Right cardiac atrium (tissue), 5 donors: ENCODE measurements at regions not wholly inside any gene's neighbourhood (a gene's known extent, or its start where the extent isn't known, plus 50 kb on each side); places are given as distances from the start of the nearest gene placed in this dataset.

Source experiments
- ATAC-seq, 2 donors: fragments of 200-7000 bp; cut with Tn5 transposase; one replicate each; pipeline versions ENCODE4 v1.8.0 to v1.9.1; 2020; ENCODE audit warnings: moderate library complexity in 2 of 2, mild to moderate bottlenecking in 1 of 2
- DNase-seq, 3 donors: peaks; one replicate each; pipeline ENCODE4 v3.0.0-alpha.2; 2020
- H3K27ac ChIP-seq: one replicate; pipeline ENCODE4 v1.5.1; 2013; ENCODE audit warnings: mild to moderate bottlenecking, low read length, control low read depth, moderate library complexity
- H3K27me3 ChIP-seq: one replicate; pipeline ENCODE4 v1.6.1; 2013; ENCODE audit not compliant: control insufficient read depth, insufficient read depth
- H3K4me1 ChIP-seq: one replicate; pipeline ENCODE4 v1.6.1; 2013; ENCODE audit warnings: low read length; ENCODE audit not compliant: control insufficient read depth, insufficient read depth
- H3K4me3 ChIP-seq: one replicate; pipeline ENCODE4 v1.5.1; 2013; ENCODE audit warnings: low read length, control low read depth
- H3K9me3 ChIP-seq: one replicate; pipeline ENCODE4 v1.6.1; 2013; ENCODE audit warnings: low read length; ENCODE audit not compliant: control insufficient read depth
- WGBS: extraction: QIAGEN DNeasy Blood & Tissue Kit; methylation state at CpG from one replicate; pipeline ENCODE4 v1.1.7; 2013; 5-methylcytosine and 5-hydroxymethylcytosine counted together
- intact Hi-C, 4 donors: fragments of 100-400 bp; cut with DNase I; formaldehyde crosslinking; loops; one replicate each; pipeline versions ENCODE4 v1.11.0 to v1.14.0; 2022 to 2023
- donor health status: healthy with polysubstance abuse.
- donor health status: DM: no; HTN: yes; CAD: no.
- donor health status: DM: no; HTN: no; CAD: no.
- donor health status: DM: no; HTN: yes; CAD: no; lungs with severe emphysema.
- donor health status: DM: yes; HTN: yes; CAD: no.

GRCh38 chr13:111864566-111864965 lies 202.4 kb upstream of the SOX1 start:
- WGBS, result 90% methylated on average over 12 of the region's 12 CpGs
- DNase-seq (no peak), ATAC-seq (no peak)

GRCh38 chr13:111865046-111865445 lies 201.9 kb upstream of the SOX1 start:
- intact Hi-C loops, result no loop called here
- Histone ChIP-seq H3K4me1 (no peaks in the 10 kb centered on the region), H3K4me3 (no peak overlapping the region), H3K27me3 (no peaks in the 10 kb centered on the region), H3K27ac (no peak overlapping the region), H3K9me3 (no peaks in the 10 kb centered on the region)
- 54% methylated on average over 7 of the region's 7 CpGs for WGBS
- DNase-seq, result no peak
- ATAC-seq, result no peak

More at GRCh38 chr13:111864566-111864965, 202.4 kb upstream of the SOX1 start:
- no peak overlapping the region for H3K4me3 ChIP-seq
- no peaks in the 10 kb centered on the region for H3K4me1 ChIP-seq
- H3K27me3 ChIP-seq, result no peaks in the 10 kb centered on the region
- intact Hi-C loops, result no loop called here
- no peak overlapping the region for H3K27ac ChIP-seq
- H3K9me3 ChIP-seq, result no peaks in the 10 kb centered on the region

GRCh38 chr13:111865826-111866225 lies 201.1 kb upstream of the SOX1 start:
- no peak for DNase-seq

GRCh38 chr13:111866731-111867245 lies 200.2 kb upstream of the SOX1 start:
- WGBS, result 88% methylated on average over 11 of the region's 11 CpGs
- Histone ChIP-seq H3K4me1 (no peaks in the 10 kb centered on the region), H3K4me3 (no peak overlapping the region), H3K9me3 (no peaks in the 10 kb centered on the region), H3K27ac (no peak overlapping the region), H3K27me3 (no peaks in the 10 kb centered on the region)
- ATAC-seq (no peak), DNase-seq (no peak)
- intact Hi-C loops, result no loop called here

More at GRCh38 chr13:111865826-111866225, 201.1 kb upstream of the SOX1 start:
- no peaks in the 10 kb centered on the region for H3K9me3 ChIP-seq
- no peak overlapping the region for H3K4me3 ChIP-seq
- H3K4me1 ChIP-seq, result no peaks in the 10 kb centered on the region
- intact Hi-C loops, result no loop called here
- 80% methylated on average over 8 of the region's 8 CpGs for WGBS
- no peaks in the 10 kb centered on the region for H3K27me3 ChIP-seq
- ATAC-seq, result no peak
- no peak overlapping the region for H3K27ac ChIP-seq

- Histone ChIP-seq H3K27ac (no peak overlapping the region), H3K27me3 (no peaks in the 10 kb centered on the region), H3K4me3 (no peak overlapping the region), H3K9me3 (no peaks in the 10 kb centered on the region), H3K4me1 (no peaks in the 10 kb centered on the region)
- no peak for ATAC-seq
- WGBS, result 71% methylated on average over 1 of the region's 1 CpG
- intact Hi-C loops, result no loop called here
- DNase-seq, result no peak
These were observed 199.3 kb upstream of the SOX1 start for GRCh38 chr13:111867657-111868056.

- 89% methylated on average over 3 of the region's 3 CpGs for WGBS
- Histone ChIP-seq H3K4me3 (no peak overlapping the region), H3K27ac (no peak overlapping the region), H3K9me3 (no peaks in the 10 kb centered on the region), H3K27me3 (no peaks in the 10 kb centered on the region), H3K4me1 (no peaks in the 10 kb centered on the region)
- DNase-seq (no peak), ATAC-seq (no peak)
- intact Hi-C loops, result no loop called here
These were observed 198.2 kb upstream of the SOX1 start for GRCh38 chr13:111868716-111869115.

- no peak for ATAC-seq
- Histone ChIP-seq H3K4me3 (no peak overlapping the region), H3K27me3 (no peaks in the 10 kb centered on the region), H3K9me3 (no peaks in the 10 kb centered on the region), H3K27ac (no peak overlapping the region), H3K4me1 (no peaks in the 10 kb centered on the region)
- intact Hi-C loops, result no loop called here
- DNase-seq, result no peak
- WGBS, result 83% methylated on average over 12 of the region's 12 CpGs
These were observed 194.3 kb upstream of the SOX1 start for GRCh38 chr13:111872475-111873150.

GRCh38 chr13:111873676-111874178 lies 193.2 kb upstream of the SOX1 start:
- DNase-seq, result no peak
- no peak for ATAC-seq
- no peak overlapping the region for H3K4me3 ChIP-seq
- no peaks in the 10 kb centered on the region for H3K9me3 ChIP-seq
- intact Hi-C loops, result no loop called here
- H3K4me1 ChIP-seq, result no peaks in the 10 kb centered on the region
- no peaks in the 10 kb centered on the region for H3K27me3 ChIP-seq
- no peak overlapping the region for H3K27ac ChIP-seq
- 94% methylated on average over 8 of the region's 8 CpGs for WGBS

- no peaks in the 10 kb centered on the region for H3K27me3 ChIP-seq
- intact Hi-C loops, result no loop called here
These were observed 192.0 kb upstream of the SOX1 start for GRCh38 chr13:111874981-111875380.

GRCh38 chr13:111875915-111876314 lies 191.0 kb upstream of the SOX1 start:
- WGBS, result 76% methylated on average over 7 of the region's 7 CpGs
- H3K27me3 ChIP-seq, result no peaks in the 10 kb centered on the region
- no peak for ATAC-seq
- H3K9me3 ChIP-seq, result no peaks in the 10 kb centered on the region
- no peak for DNase-seq
- intact Hi-C loops, result no loop called here
- no peak overlapping the region for H3K27ac ChIP-seq
- H3K4me1 ChIP-seq, result no peaks in the 10 kb centered on the region
- no peak overlapping the region for H3K4me3 ChIP-seq

More at GRCh38 chr13:111874981-111875380, 192.0 kb upstream of the SOX1 start:
- no peak overlapping the region for H3K27ac ChIP-seq
- ATAC-seq (no peak), DNase-seq (no peak)
- H3K4me1 ChIP-seq, result no peaks in the 10 kb centered on the region
- H3K4me3 ChIP-seq, result no peak overlapping the region
- WGBS, result 93% methylated on average over 13 of the region's 13 CpGs
- H3K9me3 ChIP-seq, result no peaks in the 10 kb centered on the region

- H3K27me3 ChIP-seq, result no peaks in the 10 kb centered on the region
- intact Hi-C loops, result no loop called here
These were observed 190.4 kb upstream of the SOX1 start for GRCh38 chr13:111876506-111876905.

More at GRCh38 chr13:111876506-111876905, 190.4 kb upstream of the SOX1 start:
- DNase-seq, result no peak
- Histone ChIP-seq H3K4me3 (no peak overlapping the region), H3K27ac (no peak overlapping the region), H3K4me1 (no peaks in the 10 kb centered on the region), H3K9me3 (no peaks in the 10 kb centered on the region)
- no peak for ATAC-seq
- WGBS, result 66% methylated on average over 4 of the region's 4 CpGs
